OCI-LY7 (cell line): ENCODE measurements at regions not wholly inside any gene's neighbourhood (a gene's known extent, or its start where the extent isn't known, plus 50 kb on each side); places are given as distances from the start of the nearest gene placed in this dataset.

Experiments
- EZH2phosphoT487 ChIP-seq: fragments of 200-600 bp; sonication (generic); IDR thresholded peaks from 2 replicates; pipeline ENCODE4 v1.6.1; 2018; ENCODE audit warnings: low read depth, borderline replicate concordance, mild to moderate bottlenecking, mixed run types, antibody characterized with exemption, low read length, moderate library complexity, mixed read lengths
- TF ChIP-seq, protein P1 (sequence below): fragments of 200-600 bp; sonication (generic); conservative IDR thresholded peaks from 2 replicates; pipeline ENCODE4 v1.5.1; 2014; ENCODE audit warnings: mild to moderate bottlenecking, antibody characterized with exemption, low read length, moderate library complexity, mixed read lengths

DNA sequence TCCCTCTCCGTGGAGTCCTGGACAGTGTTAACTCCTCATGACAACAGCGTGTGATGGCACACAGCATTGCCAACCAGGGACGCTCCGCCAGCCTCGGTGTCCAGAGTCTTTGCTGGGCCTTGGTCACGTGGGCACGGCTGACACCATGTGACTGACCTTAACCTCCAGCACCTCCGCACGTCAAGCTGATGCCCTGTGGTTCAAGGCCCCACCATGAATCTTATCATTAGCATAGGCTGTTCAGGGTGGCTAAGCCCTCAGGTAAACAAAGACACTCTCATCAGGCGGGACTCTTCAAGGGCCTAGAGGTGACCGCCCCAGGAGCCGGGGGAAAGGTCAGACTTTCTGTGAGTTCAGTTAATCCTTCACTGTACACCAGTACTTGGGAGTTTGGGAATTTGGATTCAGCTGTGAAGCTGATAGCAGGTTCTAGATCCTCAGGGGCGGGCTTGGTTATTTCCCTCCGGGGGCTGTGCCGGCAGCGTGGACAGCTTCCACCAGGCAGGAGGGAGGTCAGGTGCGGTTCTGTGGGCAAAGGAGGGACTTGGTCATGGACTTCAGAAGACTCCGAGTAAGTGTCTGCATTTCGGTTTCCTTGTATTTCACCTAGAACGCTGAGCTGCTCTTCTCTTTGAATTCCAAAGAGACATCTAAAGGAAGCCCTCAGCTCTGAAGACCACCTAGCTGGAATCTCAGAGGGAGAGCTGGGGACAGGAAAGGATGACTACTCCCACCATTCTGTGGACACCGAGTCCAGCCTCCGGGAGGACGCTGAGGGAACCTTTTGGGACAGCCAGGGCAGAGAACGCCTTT, 195.5 kb upstream of the CIBAR2 start:
- TF ChIP-seq, protein P1, sequence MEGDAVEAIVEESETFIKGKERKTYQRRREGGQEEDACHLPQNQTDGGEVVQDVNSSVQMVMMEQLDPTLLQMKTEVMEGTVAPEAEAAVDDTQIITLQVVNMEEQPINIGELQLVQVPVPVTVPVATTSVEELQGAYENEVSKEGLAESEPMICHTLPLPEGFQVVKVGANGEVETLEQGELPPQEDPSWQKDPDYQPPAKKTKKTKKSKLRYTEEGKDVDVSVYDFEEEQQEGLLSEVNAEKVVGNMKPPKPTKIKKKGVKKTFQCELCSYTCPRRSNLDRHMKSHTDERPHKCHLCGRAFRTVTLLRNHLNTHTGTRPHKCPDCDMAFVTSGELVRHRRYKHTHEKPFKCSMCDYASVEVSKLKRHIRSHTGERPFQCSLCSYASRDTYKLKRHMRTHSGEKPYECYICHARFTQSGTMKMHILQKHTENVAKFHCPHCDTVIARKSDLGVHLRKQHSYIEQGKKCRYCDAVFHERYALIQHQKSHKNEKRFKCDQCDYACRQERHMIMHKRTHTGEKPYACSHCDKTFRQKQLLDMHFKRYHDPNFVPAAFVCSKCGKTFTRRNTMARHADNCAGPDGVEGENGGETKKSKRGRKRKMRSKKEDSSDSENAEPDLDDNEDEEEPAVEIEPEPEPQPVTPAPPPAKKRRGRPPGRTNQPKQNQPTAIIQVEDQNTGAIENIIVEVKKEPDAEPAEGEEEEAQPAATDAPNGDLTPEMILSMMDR, result no peak
- TF ChIP-seq EZH2phosphoT487, result no peak
